GM10248 (cell line): ENCODE measurements at regions not wholly inside any gene's neighbourhood (a gene's known extent, or its start where the extent isn't known, plus 50 kb on each side); places are given as distances from the start of the nearest gene placed in this dataset.

Source experiments
- CTCF ChIA-PET: fragments of 300-600 bp; sonication (Branson Sonifier 250); formaldehyde crosslinking; extraction: SDS; loops from one replicate; lab custom pipeline; 2021; ENCODE audit warnings: antibody characterized with exemption; lab: Yijun Ruan, JAX
- POLR2A ChIA-PET: fragments of 350-650 bp; sonication (Branson Sonifier 250); formaldehyde crosslinking; extraction: SDS; loops from one replicate; lab custom pipeline; 2020; ENCODE audit warnings: antibody characterized with exemption; lab: Yijun Ruan, JAX
- DNase-seq: peaks from one replicate; pipeline ENCODE4 v3.0.0; 2012; ENCODE audit errors: extremely low spot score
- TF ChIP-seq, protein P1 (sequence below): IDR thresholded peaks from 2 replicates; pipeline ENCODE4 v1.5.1; 2012; ENCODE audit warnings: mild to moderate bottlenecking, low read depth; ENCODE audit errors: extremely low read depth, missing control alignments, control extremely low read depth

GRCh38 chr2:163155925-163156324 is 317.4 kb upstream of the KCNH7 start:
- TF ChIP-seq, protein P1, sequence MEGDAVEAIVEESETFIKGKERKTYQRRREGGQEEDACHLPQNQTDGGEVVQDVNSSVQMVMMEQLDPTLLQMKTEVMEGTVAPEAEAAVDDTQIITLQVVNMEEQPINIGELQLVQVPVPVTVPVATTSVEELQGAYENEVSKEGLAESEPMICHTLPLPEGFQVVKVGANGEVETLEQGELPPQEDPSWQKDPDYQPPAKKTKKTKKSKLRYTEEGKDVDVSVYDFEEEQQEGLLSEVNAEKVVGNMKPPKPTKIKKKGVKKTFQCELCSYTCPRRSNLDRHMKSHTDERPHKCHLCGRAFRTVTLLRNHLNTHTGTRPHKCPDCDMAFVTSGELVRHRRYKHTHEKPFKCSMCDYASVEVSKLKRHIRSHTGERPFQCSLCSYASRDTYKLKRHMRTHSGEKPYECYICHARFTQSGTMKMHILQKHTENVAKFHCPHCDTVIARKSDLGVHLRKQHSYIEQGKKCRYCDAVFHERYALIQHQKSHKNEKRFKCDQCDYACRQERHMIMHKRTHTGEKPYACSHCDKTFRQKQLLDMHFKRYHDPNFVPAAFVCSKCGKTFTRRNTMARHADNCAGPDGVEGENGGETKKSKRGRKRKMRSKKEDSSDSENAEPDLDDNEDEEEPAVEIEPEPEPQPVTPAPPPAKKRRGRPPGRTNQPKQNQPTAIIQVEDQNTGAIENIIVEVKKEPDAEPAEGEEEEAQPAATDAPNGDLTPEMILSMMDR: no peak
- no peak for DNase-seq
- POLR2A ChIA-PET: no interaction called here
- CTCF ChIA-PET: interaction anchor here (0.8 to 2.2 kb wide), 6 partner anchors 12 to 33 kb away, joined by 3 to 9 read pairs (median 4); no protein-coding TSS in a partner anchor

GRCh38 chr2:163155279-163155883 is 316.8 kb upstream of the KCNH7 start:
- ChIA-PET CTCF (interaction anchor here (0.8 to 2.9 kb wide), 8 partner anchors 12 to 33 kb away, joined by 3 to 12 read pairs (median 4); no protein-coding TSS in a partner anchor), POLR2A (no interaction called here)
- TF ChIP-seq, protein P1: peak; percentile 54
- DNase-seq: peak; percentile 24

DNA sequence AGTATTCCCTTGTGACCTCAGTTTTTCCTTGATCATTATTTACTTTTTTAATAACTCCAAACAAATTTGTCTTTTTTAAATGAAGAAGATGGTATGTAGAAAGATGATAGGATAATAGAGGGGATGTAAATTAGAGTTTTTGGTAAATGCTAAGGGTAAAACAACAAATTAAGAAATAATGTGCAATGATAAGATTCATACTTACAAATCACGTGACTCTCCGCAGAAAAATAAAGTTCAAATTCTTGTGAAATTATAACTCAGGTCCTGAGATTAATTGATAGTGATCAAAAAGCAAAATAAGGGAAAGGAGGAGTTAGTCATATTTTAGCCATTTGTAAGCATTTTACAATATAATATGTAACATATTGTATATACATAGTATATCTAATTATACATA is 304.1 kb upstream of the KCNH7 start:
- TF ChIP-seq, protein P1: no peak
- ChIA-PET POLR2A (no interaction called here), CTCF (interaction anchor here (1.4 kb wide), 1 partner anchor 40 kb away, joined by 3 read pairs; no protein-coding TSS in a partner anchor)
- DNase-seq: no peak

GRCh38 chr2:163138947-163139346 is 300.4 kb upstream of the KCNH7 start:
- ChIA-PET POLR2A (no interaction called here), CTCF (no interaction called here)
- DNase-seq: no peak
- TF ChIP-seq, protein P1: no peak

DNA sequence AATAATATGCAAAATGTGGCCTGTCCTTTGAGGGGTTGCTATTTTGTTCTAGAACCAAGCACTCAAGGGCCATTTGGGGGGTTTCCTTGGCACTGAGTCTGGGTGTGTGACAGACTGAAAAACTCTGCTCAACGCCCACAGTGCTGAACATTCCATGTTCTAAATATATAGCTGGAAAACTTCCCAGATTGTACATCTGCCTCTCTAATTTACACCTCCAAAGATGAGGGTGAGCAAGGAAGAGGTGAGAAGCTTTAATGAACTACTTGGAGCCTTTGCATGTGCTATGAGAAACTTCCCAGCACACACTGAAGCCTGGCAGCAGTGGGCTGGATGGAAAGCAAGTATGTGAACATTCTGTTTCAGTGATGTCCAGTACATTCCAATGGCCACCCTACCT is 296.7 kb upstream of the KCNH7 start:
- POLR2A ChIA-PET: no interaction called here
- CTCF ChIA-PET: interaction anchor here (0.9 to 1.5 kb wide), 3 partner anchors 15 to 19 kb away, joined by 3 read pairs; no protein-coding TSS in a partner anchor
- DNase-seq: no peak
- TF ChIP-seq, protein P1: no peak

DNA sequence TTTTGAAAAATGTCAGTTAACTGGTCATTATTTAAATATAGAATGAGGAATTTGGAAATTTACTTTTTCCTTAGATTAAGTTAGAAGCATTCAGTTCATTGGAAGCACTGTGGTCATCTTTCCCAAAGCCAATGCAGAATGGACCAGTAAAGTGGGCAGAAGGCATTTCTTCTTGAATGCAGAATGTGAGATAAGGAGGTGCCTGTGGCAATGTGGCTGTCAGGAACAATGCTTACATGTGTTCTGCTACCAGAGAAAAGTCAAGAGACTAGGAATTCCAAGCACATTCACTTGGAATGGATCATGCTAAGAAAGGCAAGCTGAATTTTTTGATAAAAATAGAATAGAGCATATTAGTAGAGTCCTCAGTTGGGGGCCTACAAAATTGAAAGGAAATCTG is 295.0 kb upstream of the KCNH7 start:
- TF ChIP-seq, protein P1: no peak
- ChIA-PET POLR2A (no interaction called here), CTCF (interaction anchor here (1.0 to 1.6 kb wide), 5 partner anchors 8 to 247 kb away, joined by 3 to 5 read pairs (median 3); no protein-coding TSS in a partner anchor)
- no peak for DNase-seq
